ENCODE measurements at regions not wholly inside any gene's neighbourhood (a gene's known extent, or its start where the extent isn't known, plus 50 kb on each side); places are given as distances from the start of the nearest gene placed in this dataset.
A peak's percentile ranks its signal among the peaks of the same experiment; 100 is the strongest.

GRCh38 chr3:106126846-106127235 lies 258.0 kb upstream of the CBLB start:
- POLR2A ChIA-PET, result no interaction called here
- Histone ChIP-seq H3K36me3 (replicated peaks in 1 of 2; ENCODE audit: control insufficient read depth in 1 of 2, insufficient read depth in 2 of 2, low read length in 1 of 2) (no peaks in the 10 kb centered on the region), H3K4me1 (ENCODE audit: control insufficient read depth in 1 of 2, insufficient read depth in 2 of 2, low read depth in 1 of 2, low read length in 1 of 2) (peaks cover 7 to 24% of the 10 kb centered on the region in 2 experiments; a peak in 3 of 4 replicates), H3K9me3 (no peaks in the 10 kb centered on the region), H3K9me2 (no peaks in the 10 kb centered on the region), H3K27me3 (ENCODE audit: insufficient read depth) (no peaks in the 10 kb centered on the region), H3K4me3 (ENCODE audit: low read depth in 2 of 2, low read length in 1 of 2) (no peak overlapping the region), H3F3A (replicated peaks; ENCODE audit: insufficient read depth) (peaks cover 15% of the 10 kb centered on the region), H3K79me2 (ENCODE audit: insufficient read depth) (no peaks in the 10 kb centered on the region), H3K9ac (no peak overlapping the region), H3K4me2 (peak overlapping the region; percentile 50; the same call in 1 of the 2 replicates), H3K27ac (ENCODE audit: low read depth in 2 of 2, low read length in 1 of 2) (peak overlapping the region in 1 of 2 experiments; percentile 68; a peak in 2 of 4 replicates), H2AFZ (ENCODE audit: low read depth) (0 out of 2 replicates have a peak overlapping the region, but pooled peaks have one; percentile 39), H4K20me1 (ENCODE audit: insufficient read depth) (no peaks in the 10 kb centered on the region)
- 96% methylated on average over 4 of the region's 4 CpGs for WGBS (ENCODE audit: low lambda C conversion rate)
- no peak for TF ChIP-seq REST (IDR thresholded peaks at IDR 0.05; ENCODE audit: low read depth, low read length)
- CTCF ChIA-PET, result no interaction called here
- no peak for DNase-seq

GRCh38 chr3:106129939-106130338 lies 261.1 kb upstream of the CBLB start:
- TF ChIP-seq MEF2A (IDR thresholded peaks at IDR 0.05; ENCODE audit: borderline replicate concordance, low read depth), result no peak
- no peak for TF ChIP-seq RAD21 (IDR thresholded peaks at IDR 0.05; ENCODE audit: low read length)
- TF ChIP-seq USF2 (IDR thresholded peaks at IDR 0.05; ENCODE audit: borderline replicate concordance, low read depth, low read length), result no peak
- TF ChIP-seq CTCF (IDR thresholded peaks at IDR 0.05), result no peak
- TF ChIP-seq MXI1 (IDR thresholded peaks at IDR 0.05; ENCODE audit: low read depth, low read length), result no peak
- no peak for TF ChIP-seq GATA2 (CRISPR knock-in tag; IDR thresholded peaks at IDR 0.05)
- Histone ChIP-seq H3K79me2 (ENCODE audit: insufficient read depth) (no peaks in the 10 kb centered on the region), H3K4me2 (no peak overlapping the region), H3F3A (replicated peaks; ENCODE audit: insufficient read depth) (peaks cover 15% of the 10 kb centered on the region), H3K27ac (ENCODE audit: low read depth in 2 of 2, low read length in 1 of 2) (peak overlapping the region in 1 of 2 experiments; percentile 50; a peak in 2 of 4 replicates), H2AFZ (ENCODE audit: low read depth) (0 out of 2 replicates have a peak overlapping the region, but pooled peaks have one; percentile 2), H3K4me3 (ENCODE audit: low read depth in 2 of 2, low read length in 1 of 2) (no peak overlapping the region), H3K27me3 (ENCODE audit: insufficient read depth) (no peaks in the 10 kb centered on the region), H3K9me2 (no peaks in the 10 kb centered on the region), H3K9ac (no peak overlapping the region), H3K36me3 (replicated peaks in 1 of 2; ENCODE audit: control insufficient read depth in 1 of 2, insufficient read depth in 2 of 2, low read length in 1 of 2) (no peaks in the 10 kb centered on the region), H3K9me3 (no peaks in the 10 kb centered on the region), H3K4me1 (ENCODE audit: control insufficient read depth in 1 of 2, insufficient read depth in 2 of 2, low read depth in 1 of 2, low read length in 1 of 2) (peaks cover 7 to 24% of the 10 kb centered on the region in 2 experiments; a peak in 3 of 4 replicates), H4K20me1 (ENCODE audit: insufficient read depth) (no peaks in the 10 kb centered on the region)
- ChIA-PET POLR2A (no interaction called here), CTCF (no interaction called here)
- 83% methylated on average over 2 of the region's 2 CpGs for WGBS (ENCODE audit: low lambda C conversion rate)
- no peak for DNase-seq

Data from SK-N-SH (cell line).